B cell (primary cell): ENCODE measurements at regions not wholly inside any gene's neighbourhood (a gene's known extent, or its start where the extent isn't known, plus 50 kb on each side); places are given as distances from the start of the nearest gene placed in this dataset.

Experiments
- EZH2 ChIP-seq: IDR thresholded peaks from 2 replicates; pipeline ENCODE4 v1.6.1; 2012; ENCODE audit warnings: borderline replicate concordance, low read depth, mild to moderate bottlenecking, moderate library complexity, low read length; ENCODE audit not compliant: insufficient read depth, poor library complexity, severe bottlenecking
- TF ChIP-seq, protein P1 (sequence below): fragments of 200-600 bp; IDR thresholded peaks from one replicate; pipeline ENCODE4 v1.8.0; 2022; ENCODE audit warnings: antibody characterized with exemption, mild to moderate bottlenecking

DNA sequence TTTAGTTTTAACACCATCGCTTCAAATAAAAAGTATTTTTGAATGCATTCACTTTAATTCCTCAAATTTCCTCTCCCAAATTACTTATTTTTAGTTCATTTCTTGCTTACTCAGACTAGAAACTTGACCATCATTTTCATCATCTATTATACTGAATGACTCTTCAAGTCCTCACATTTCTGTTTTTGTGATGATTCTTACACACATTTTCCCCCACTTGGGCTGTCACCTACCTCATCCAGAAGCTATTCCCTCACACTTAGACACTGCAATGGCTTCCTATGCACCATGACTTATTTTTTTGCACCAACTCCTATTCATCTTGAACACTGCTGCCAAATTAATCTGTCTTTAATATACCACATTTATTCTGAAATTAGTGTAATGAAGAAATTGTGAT, 239.6 kb upstream of the DUSP10 start:
- TF ChIP-seq, protein P1, sequence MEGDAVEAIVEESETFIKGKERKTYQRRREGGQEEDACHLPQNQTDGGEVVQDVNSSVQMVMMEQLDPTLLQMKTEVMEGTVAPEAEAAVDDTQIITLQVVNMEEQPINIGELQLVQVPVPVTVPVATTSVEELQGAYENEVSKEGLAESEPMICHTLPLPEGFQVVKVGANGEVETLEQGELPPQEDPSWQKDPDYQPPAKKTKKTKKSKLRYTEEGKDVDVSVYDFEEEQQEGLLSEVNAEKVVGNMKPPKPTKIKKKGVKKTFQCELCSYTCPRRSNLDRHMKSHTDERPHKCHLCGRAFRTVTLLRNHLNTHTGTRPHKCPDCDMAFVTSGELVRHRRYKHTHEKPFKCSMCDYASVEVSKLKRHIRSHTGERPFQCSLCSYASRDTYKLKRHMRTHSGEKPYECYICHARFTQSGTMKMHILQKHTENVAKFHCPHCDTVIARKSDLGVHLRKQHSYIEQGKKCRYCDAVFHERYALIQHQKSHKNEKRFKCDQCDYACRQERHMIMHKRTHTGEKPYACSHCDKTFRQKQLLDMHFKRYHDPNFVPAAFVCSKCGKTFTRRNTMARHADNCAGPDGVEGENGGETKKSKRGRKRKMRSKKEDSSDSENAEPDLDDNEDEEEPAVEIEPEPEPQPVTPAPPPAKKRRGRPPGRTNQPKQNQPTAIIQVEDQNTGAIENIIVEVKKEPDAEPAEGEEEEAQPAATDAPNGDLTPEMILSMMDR, result no peak
- TF ChIP-seq EZH2, result no peak
